Common myeloid progenitor, CD34-positive (primary cell): ENCODE measurements at regions not wholly inside any gene's neighbourhood (a gene's known extent, or its start where the extent isn't known, plus 50 kb on each side); places are given as distances from the start of the nearest gene placed in this dataset.

Experiments used
- CTCF ChIA-PET: fragments of 350-600 bp; sonication (Branson Sonifier 250); formaldehyde crosslinking; loops from one replicate; lab custom pipeline; 2021; ENCODE audit warnings: antibody characterized with exemption; lab: Charles Lee
- POLR2A ChIA-PET: fragments of 350-600 bp; sonication (Branson Sonifier 250); formaldehyde crosslinking; loops from one replicate; lab custom pipeline; 2021; ENCODE audit warnings: antibody characterized with exemption; lab: Charles Lee
- DNase-seq, 3 donors: peaks; one replicate each; pipeline versions ENCODE4 v3.0.0 to v3.0.0-alpha.2; 2013
- H3K27ac ChIP-seq, 2 experiments: 1 replicate in 1 of 2; 2 replicates in 1 of 2; pipeline ENCODE4 v1.7.0; 2013; ENCODE audit warnings: inconsistent platforms in 2 of 2, low read length in 2 of 2, mild to moderate bottlenecking in 2 of 2, low read depth in 1 of 2, moderate library complexity in 1 of 2; ENCODE audit not compliant: severe bottlenecking in 2 of 2, insufficient read depth in 1 of 2, poor library complexity in 1 of 2
- H3K27me3 ChIP-seq, 5 experiments: replicated peaks in 2 of 5; 1 replicate in 3 of 5; 2 replicates in 2 of 5; pipeline versions ENCODE4 v1.6.1 to v1.7.0; 2013; ENCODE audit warnings: low read length in 4 of 5, mild to moderate bottlenecking in 2 of 5, moderate library complexity in 2 of 5, inconsistent platforms in 1 of 5; ENCODE audit not compliant: insufficient read depth in 5 of 5, control insufficient read depth in 4 of 5
- H3K36me3 ChIP-seq, 4 experiments: 1 replicate in 2 of 4; 2 replicates in 2 of 4; pipeline versions ENCODE4 v1.6.1 to v1.7.0; 2013; ENCODE audit warnings: low read length in 3 of 4, control low read depth in 1 of 4, mild to moderate bottlenecking in 1 of 4; ENCODE audit not compliant: control insufficient read depth in 4 of 4, insufficient read depth in 4 of 4
- H3K4me1 ChIP-seq, 4 experiments: 1 replicate in 3 of 4; 2 replicates in 1 of 4; pipeline versions ENCODE4 v1.6.1 to v1.7.1; 2013; ENCODE audit warnings: low read length in 3 of 4, mild to moderate bottlenecking in 3 of 4, control low read depth in 1 of 4, inconsistent platforms in 1 of 4, moderate library complexity in 1 of 4; ENCODE audit not compliant: control insufficient read depth in 4 of 4, insufficient read depth in 4 of 4; ENCODE audit errors: control extremely low read depth in 1 of 4
- H3K4me3 ChIP-seq, 7 experiments: 1 replicate in 4 of 7; 2 replicates in 3 of 7; pipeline versions ENCODE4 v1.5.1 to v1.7.0; 2013; ENCODE audit warnings: mild to moderate bottlenecking in 7 of 7, low read length in 6 of 7, moderate library complexity in 6 of 7, inconsistent platforms in 2 of 7, low read depth in 2 of 7, control low read depth in 1 of 7; ENCODE audit not compliant: insufficient read depth in 4 of 7, control insufficient read depth in 1 of 7; ENCODE audit errors: extremely low read depth in 1 of 7
- H3K9me3 ChIP-seq, 5 experiments: 1 replicate in 4 of 5; 2 replicates in 1 of 5; pipeline versions ENCODE4 v1.6.1 to v1.7.1; 2013; ENCODE audit warnings: low read length in 4 of 5, mild to moderate bottlenecking in 2 of 5, inconsistent platforms in 1 of 5, low read depth in 1 of 5, moderate library complexity in 1 of 5; ENCODE audit not compliant: control insufficient read depth in 4 of 5, insufficient read depth in 2 of 5; ENCODE audit errors: control extremely low read depth in 1 of 5
- WGBS: methylation state at CpG from one replicate; pipeline ENCODE4 v1.1.5; 2013; ENCODE audit not compliant: insufficient coverage; 5-methylcytosine and 5-hydroxymethylcytosine counted together

GRCh38 chr2:172376505-172377125, 50.8 kb upstream of the ITGA6 start:
- no peak overlapping the region for H3K4me3 ChIP-seq
- no peak overlapping the region for H3K27ac ChIP-seq
- ChIA-PET POLR2A (no interaction called here), CTCF (interaction anchor here (1.1 to 2.9 kb wide), 2 partner anchors 19 to 85 kb away, joined by 5 to 8 read pairs; no protein-coding TSS in a partner anchor)
- no peaks in the 10 kb centered on the region for H3K36me3 ChIP-seq
- DNase-seq: no peak
- peaks cover 3 to 21% (median 17%) of the 10 kb centered on the region in 4 experiments for H3K4me1 ChIP-seq
- no peaks in the 10 kb centered on the region for H3K27me3 ChIP-seq
- 90% methylated on average over 1 of the region's 5 CpGs for WGBS
- peaks cover 0 to 10% (median 0%) of the 10 kb centered on the region in 5 experiments for H3K9me3 ChIP-seq

DNA sequence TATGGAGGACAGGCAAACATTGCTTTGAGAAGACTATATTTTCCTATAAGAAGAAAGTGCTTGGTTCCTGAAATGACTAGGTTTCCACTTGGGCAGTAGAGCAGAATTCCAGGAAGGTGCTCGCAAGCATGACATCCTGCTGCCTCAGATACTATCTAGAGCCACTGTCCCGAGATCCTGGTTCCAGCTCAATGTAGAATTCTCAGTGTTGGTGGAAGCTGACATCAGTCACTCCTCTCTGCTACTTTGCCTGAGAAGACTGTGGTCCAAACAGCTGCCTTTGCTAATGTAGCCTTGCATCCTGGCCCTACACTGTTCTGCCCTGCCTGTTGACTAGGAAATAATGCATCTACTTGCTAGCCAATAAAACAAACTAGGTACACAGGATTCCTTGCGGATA, 50.0 kb upstream of the ITGA6 start:
- CTCF ChIA-PET: interaction anchor here (1.1 kb wide), 3 partner anchors 84 to 205 kb away, joined by 3 to 5 read pairs (median 3); no protein-coding TSS in a partner anchor
- WGBS: 100% methylated on average over 3 of the region's 3 CpGs
- POLR2A ChIA-PET: no interaction called here

More for the DNA sequence above, 50.0 kb upstream of the ITGA6 start:
- no peak for DNase-seq
- Histone ChIP-seq H3K4me3 (no peak overlapping the region), H3K4me1 (peaks cover 3 to 22% (median 19%) of the 10 kb centered on the region in 4 experiments), H3K27me3 (no peaks in the 10 kb centered on the region), H3K36me3 (no peaks in the 10 kb centered on the region), H3K27ac (no peak overlapping the region), H3K9me3 (peaks cover 0 to 8% (median 0%) of the 10 kb centered on the region in 5 experiments)
